ENCODE measurements at regions not wholly inside any gene's neighbourhood (a gene's known extent, or its start where the extent isn't known, plus 50 kb on each side); places are given as distances from the start of the nearest gene placed in this dataset.

GRCh38 chr7:46715579-46715978 lies 794.5 kb upstream of the IGFBP3 start:
- no peak for TF ChIP-seq CTCF (IDR thresholded peaks at IDR 0.05; ENCODE audit: insufficient read depth, low read depth, low read length)
- no peak for TF ChIP-seq EZH2 (IDR thresholded peaks at IDR 0.05; ENCODE audit: insufficient read depth, low read length)
